ENCODE measurements at regions not wholly inside any gene's neighbourhood (a gene's known extent, or its start where the extent isn't known, plus 50 kb on each side); places are given as distances from the start of the nearest gene placed in this dataset.

GRCh38 chr3:111318289-111318688 is 223.7 kb upstream of the CD96 start:
- Mint-ChIP-seq H3K4me1 (peaks cover 2% of the 10 kb centered on the region), H3K4me3 (no peak overlapping the region), H3K9me3 (no peaks in the 10 kb centered on the region), H3K27ac (no peak overlapping the region), H3K36me3 (ENCODE audit: low read depth) (no peaks in the 10 kb centered on the region), H3K27me3 (ENCODE audit: insufficient read depth) (no peaks in the 10 kb centered on the region)
- peaks cover 3% of the 10 kb centered on the region for H3K4me1 ChIP-seq (ENCODE audit: control insufficient read depth, insufficient read depth, low read length)
- WGBS, 2 experiments (ENCODE audit: insufficient coverage in 1 of 2, insufficient read length in 1 of 2): 44 to 100% methylated on average over 1 to 2 of the region's 2 CpGs
- H3K27ac ChIP-seq (ENCODE audit: low read depth, low read length): no peak overlapping the region
- no peaks in the 10 kb centered on the region for H3K9me3 ChIP-seq (ENCODE audit: control insufficient read depth, low read length)
- no peaks in the 10 kb centered on the region for H3K36me3 ChIP-seq (ENCODE audit: control insufficient read depth, insufficient read depth, low read length)
- H3K27me3 ChIP-seq (ENCODE audit: control insufficient read depth, insufficient read depth, low read length, poor library complexity, severe bottlenecking): no peaks in the 10 kb centered on the region
- H3K4me3 ChIP-seq (ENCODE audit: low read length): no peak overlapping the region
- DNase-seq: no peak
- H3K9ac ChIP-seq (ENCODE audit: extremely low read depth, low read length, poor library complexity, severe bottlenecking): no peak overlapping the region
- TF ChIP-seq CTCF (conservative IDR thresholded peaks at IDR 0.05): no peak

GRCh38 chr3:111319598-111319997 is 222.4 kb upstream of the CD96 start:
- no peak for TF ChIP-seq CTCF (conservative IDR thresholded peaks at IDR 0.05)
- Histone ChIP-seq H3K9ac (ENCODE audit: extremely low read depth, low read length, poor library complexity, severe bottlenecking) (no peak overlapping the region), H3K4me1 (ENCODE audit: control insufficient read depth, insufficient read depth, low read length) (no peaks in the 10 kb centered on the region), H3K4me3 (ENCODE audit: low read length) (no peak overlapping the region), H3K36me3 (ENCODE audit: control insufficient read depth, insufficient read depth, low read length) (no peaks in the 10 kb centered on the region), H3K27me3 (ENCODE audit: control insufficient read depth, insufficient read depth, low read length, poor library complexity, severe bottlenecking) (no peaks in the 10 kb centered on the region), H3K9me3 (ENCODE audit: control insufficient read depth, low read length) (no peaks in the 10 kb centered on the region), H3K27ac (ENCODE audit: low read depth, low read length) (no peak overlapping the region)
- no peaks in the 10 kb centered on the region for H3K9me3 Mint-ChIP-seq
- H3K4me3 Mint-ChIP-seq: no peak overlapping the region
- no peaks in the 10 kb centered on the region for H3K27me3 Mint-ChIP-seq (ENCODE audit: insufficient read depth)
- 88 to 100% methylated on average over 1 of the region's 1 CpG for WGBS, 2 experiments (ENCODE audit: insufficient coverage in 1 of 2, insufficient read length in 1 of 2)
- no peak for DNase-seq
- no peak overlapping the region for H3K27ac Mint-ChIP-seq
- no peaks in the 10 kb centered on the region for H3K4me1 Mint-ChIP-seq
- H3K36me3 Mint-ChIP-seq (ENCODE audit: low read depth): no peaks in the 10 kb centered on the region

- no peak for DNase-seq
- Histone ChIP-seq H3K27me3 (ENCODE audit: control insufficient read depth, insufficient read depth, low read length, poor library complexity, severe bottlenecking) (no peaks in the 10 kb centered on the region), H3K9ac (ENCODE audit: extremely low read depth, low read length, poor library complexity, severe bottlenecking) (no peak overlapping the region), H3K36me3 (ENCODE audit: control insufficient read depth, insufficient read depth, low read length) (no peaks in the 10 kb centered on the region), H3K27ac (ENCODE audit: low read depth, low read length) (no peak overlapping the region), H3K4me1 (ENCODE audit: control insufficient read depth, insufficient read depth, low read length) (no peaks in the 10 kb centered on the region), H3K4me3 (ENCODE audit: low read length) (no peak overlapping the region), H3K9me3 (ENCODE audit: control insufficient read depth, low read length) (no peaks in the 10 kb centered on the region)
- no peak for TF ChIP-seq CTCF (conservative IDR thresholded peaks at IDR 0.05)
- WGBS, 2 experiments (ENCODE audit: insufficient coverage in 1 of 2, insufficient read length in 1 of 2): 85 to 88% methylated on average over 4 of the region's 4 CpGs
- no peaks in the 10 kb centered on the region for H3K27me3 Mint-ChIP-seq (ENCODE audit: insufficient read depth)
- H3K4me1 Mint-ChIP-seq: no peaks in the 10 kb centered on the region
- H3K36me3 Mint-ChIP-seq (ENCODE audit: low read depth): no peaks in the 10 kb centered on the region
- H3K27ac Mint-ChIP-seq: no peak overlapping the region
- H3K4me3 Mint-ChIP-seq: no peak overlapping the region
- no peaks in the 10 kb centered on the region for H3K9me3 Mint-ChIP-seq
These were observed 220.2 kb upstream of the CD96 start for GRCh38 chr3:111321786-111322185.
